ENCODE measurements at regions not wholly inside any gene's neighbourhood (a gene's known extent, or its start where the extent isn't known, plus 50 kb on each side); places are given as distances from the start of the nearest gene placed in this dataset.
A peak's percentile ranks its signal among the peaks of the same experiment; 100 is the strongest.
"Not testable (repeated sequence)": the region's sequence is repeated elsewhere in the genome, so short reads cannot be mapped to it uniquely, and the experiment has no call there.

DNA sequence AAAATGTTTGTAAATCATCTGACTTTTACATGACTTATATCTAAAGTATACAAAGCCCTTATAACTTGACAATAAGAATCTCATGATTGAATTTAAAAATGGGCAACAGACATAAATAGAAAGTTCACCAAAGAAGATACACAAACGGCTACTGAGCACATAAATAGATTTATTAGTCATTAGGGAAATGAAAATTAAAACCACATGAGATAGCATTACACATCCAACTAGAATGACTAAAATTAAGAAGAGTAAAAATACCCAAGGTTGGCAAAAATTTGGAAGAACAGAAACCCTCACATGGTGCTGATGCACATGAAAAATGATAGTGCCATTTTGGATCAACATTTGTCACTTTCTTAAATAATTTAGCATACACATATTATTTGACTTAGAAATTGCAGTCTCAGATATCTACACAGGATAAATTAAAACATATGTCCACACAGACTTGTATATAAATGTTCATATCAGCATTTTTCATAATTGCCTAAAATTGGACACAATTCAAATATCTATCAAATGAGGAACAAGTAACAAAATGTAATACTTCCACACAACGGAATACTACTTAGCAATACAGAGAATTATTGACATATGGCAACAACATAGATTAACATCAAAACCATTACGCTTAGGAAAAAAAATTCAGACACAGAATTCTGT is 359.1 kb upstream of the DAB2 start:
- no peak for DNase-seq (ENCODE audit: low read depth, low spot score)
- no peak overlapping the region for H3K27ac ChIP-seq

DNA sequence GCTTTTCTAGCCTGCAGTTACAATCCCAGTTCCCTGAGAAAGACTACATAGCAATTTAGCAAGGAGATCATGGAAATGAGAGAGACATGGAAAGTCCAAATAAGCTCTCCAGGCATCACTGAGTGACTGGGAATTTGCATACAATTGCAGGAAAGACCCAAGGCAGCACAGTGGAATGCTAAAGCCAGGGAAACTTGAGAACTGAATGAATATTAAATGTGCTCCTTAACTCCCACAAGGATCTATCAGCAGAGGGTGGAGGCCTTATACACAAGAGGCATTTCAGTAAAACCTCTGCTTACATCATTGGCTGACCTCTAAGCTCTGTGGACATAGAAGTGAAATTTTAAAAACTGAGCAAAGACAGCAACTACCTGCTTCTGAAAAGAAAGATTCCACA is 355.6 kb upstream of the DAB2 start:
- no peak for DNase-seq (ENCODE audit: low read depth, low spot score)
- H3K27ac ChIP-seq, result no peak overlapping the region

DNA sequence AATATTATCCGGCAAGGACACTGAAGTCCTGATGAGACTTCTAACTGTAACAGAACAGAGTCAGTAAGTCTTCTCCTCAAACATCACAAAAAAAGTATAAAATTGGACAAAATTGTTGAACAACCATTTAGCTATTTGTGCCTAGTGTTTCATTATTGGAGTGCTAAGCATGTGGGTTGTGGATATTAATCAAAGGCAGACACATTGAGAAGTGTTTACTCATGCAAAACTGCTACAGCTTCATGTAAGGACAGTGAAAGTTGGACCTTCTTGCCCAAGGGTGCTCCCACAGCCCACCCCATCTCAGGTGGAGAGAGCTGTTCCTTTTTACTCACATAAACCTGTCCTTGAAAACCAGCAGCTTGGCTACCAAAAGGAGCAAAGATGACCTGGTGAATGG is 355.1 kb upstream of the DAB2 start:
- DNase-seq (ENCODE audit: low read depth, low spot score), result no peak

DNA sequence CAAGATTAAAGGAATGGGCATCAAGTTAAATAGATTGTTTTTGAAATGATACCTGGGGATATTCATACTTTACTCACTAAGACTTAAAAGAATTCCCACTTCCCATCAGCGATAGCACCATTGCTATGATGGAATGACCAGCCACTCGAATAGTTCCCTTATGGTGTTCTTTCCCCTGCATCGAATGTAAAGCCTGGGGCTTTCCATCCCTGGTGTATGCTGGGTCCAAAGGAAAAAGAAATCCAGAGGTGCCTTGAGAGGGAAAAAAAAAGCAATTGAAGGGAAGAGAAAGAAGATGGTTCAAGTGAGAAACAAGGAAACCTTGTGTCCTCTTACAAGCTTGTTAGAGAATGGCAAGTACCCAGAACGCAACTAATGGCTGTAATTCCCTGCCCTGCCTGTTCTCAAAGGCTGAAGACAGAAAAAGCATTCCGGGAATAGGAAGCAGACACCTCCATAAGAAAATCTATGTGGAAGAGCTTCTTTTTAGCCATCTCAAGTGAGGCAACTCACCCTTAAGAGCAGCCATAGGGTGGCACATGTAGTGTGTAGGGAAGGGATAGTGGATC is 351.1 kb upstream of the DAB2 start:
- DNase-seq (ENCODE audit: low read depth, low spot score), result no peak
- H3K27ac ChIP-seq, result no peak overlapping the region

More for the DNA sequence above, 355.1 kb upstream of the DAB2 start:
- no peak overlapping the region for H3K27ac ChIP-seq

DNA sequence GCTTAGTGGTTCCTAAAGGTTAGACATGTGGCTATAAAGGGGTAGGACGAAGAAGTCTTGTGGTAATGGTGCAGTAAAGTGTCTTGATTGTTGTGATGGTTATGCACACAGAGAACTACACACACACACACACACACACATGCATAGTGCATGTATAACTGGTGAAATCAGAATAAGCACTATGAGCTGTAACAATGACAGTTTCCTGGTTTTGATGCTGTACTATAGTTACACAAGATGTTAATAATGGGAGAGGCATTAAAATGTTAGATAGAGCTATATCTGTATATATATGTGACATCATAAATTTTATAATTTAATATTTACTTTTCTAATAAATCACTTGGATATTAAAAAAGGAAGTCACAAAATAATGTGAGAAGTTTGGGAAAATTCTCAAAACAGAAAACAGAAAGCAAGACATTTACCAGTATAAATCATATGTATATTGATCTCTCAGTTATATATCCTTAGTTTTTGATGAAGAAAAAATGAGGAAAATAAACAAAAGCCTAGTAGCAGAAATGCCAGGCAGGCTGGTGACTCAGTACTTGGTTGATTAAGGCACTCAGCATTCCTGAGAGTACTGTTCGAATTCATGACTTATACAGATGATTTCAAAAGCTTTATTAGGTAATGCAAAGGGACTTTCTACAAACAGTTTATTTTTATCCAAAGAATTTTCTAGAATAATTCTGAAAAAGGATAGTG is 350.5 kb upstream of the DAB2 start:
- peak; percentile 52 for DNase-seq (ENCODE audit: low read depth, low spot score)
- H3K27ac ChIP-seq, result no peak overlapping the region

DNA sequence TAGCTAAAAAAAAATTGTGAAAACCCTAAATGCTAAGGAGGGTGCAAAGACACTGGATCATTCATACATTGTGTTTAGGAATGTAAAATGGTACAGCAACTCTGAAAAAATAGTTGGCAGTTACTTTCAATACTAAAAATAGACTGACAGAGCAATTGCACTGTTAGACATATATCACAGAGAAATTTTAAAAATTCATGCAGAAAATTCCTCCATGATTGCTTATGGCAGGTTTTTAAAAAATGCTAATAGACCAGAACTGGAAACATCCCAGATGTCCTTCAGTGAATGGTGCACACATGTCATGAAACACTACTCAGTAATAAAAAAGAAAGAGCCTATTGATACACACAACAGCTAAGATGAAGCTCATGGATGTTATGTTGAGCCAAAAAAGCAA is 349.8 kb upstream of the DAB2 start:
- H3K27ac ChIP-seq, result no peak overlapping the region

DNA sequence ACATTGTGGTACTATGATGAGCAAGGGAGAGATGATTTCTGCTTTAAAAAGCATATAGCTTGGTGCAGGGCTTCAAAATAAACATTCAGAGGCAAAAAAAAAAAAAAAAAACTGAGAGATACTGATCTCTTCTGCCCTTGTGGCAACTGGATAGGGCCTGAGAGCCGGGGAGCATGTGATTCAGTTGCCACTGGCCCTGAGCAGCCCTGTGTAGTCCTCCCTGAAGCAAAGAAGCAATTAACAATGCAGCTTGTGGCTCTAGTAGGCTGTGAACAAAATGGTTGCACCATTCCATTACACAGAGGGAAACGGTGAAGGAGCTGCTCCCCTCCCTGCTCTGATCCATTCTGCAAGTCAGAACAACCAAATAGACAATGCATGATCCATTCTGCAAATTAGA is 347.5 kb upstream of the DAB2 start:
- no peak for DNase-seq (ENCODE audit: low read depth, low spot score)
- H3K27ac ChIP-seq, result no peak overlapping the region

More for the DNA sequence above, 349.8 kb upstream of the DAB2 start:
- no peak for DNase-seq (ENCODE audit: low read depth, low spot score)

DNA sequence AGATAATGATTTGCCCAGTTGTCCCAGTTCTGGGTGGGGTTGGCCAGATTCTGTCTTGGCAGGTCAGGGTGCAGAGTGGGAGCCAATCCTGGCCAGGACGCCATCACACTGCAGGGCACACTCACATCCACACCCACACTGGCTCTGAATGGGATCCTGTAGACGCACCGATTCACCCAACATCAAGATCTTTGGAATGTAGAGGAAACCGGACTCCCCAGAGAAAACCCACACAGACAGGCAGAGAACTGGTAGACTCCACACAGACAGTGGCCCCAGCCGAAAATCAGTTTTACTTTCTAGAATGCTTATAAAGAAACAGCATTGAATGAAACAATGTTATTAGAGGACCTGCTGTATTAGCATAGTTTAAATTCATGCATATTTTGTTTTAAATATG is 343.1 kb upstream of the DAB2 start:
- DNase-seq (ENCODE audit: low read depth, low spot score), result no peak
- no peak overlapping the region for H3K27ac ChIP-seq

DNA sequence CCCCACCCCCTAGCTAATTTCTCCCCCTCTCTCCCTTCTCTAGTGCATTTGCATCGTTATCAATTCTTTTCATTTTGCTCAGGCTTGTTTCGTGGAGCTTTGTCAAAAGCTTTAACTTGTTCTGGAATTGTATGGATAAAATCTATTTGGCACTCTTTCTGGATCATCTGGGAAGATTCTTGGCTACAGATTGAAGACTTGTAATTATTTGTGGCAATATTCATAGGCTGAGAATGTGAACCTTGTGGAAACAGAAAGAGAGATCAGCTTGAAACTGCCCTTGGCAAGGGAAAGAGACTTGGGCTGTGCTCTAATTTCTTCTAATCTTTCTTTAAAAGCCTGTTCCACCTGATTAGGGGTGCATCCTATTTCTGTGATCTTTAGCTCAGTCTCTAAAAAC is 340.6 kb upstream of the DAB2 start:
- no peak overlapping the region for H3K27ac ChIP-seq
- no peak for DNase-seq (ENCODE audit: low read depth, low spot score)

DNA sequence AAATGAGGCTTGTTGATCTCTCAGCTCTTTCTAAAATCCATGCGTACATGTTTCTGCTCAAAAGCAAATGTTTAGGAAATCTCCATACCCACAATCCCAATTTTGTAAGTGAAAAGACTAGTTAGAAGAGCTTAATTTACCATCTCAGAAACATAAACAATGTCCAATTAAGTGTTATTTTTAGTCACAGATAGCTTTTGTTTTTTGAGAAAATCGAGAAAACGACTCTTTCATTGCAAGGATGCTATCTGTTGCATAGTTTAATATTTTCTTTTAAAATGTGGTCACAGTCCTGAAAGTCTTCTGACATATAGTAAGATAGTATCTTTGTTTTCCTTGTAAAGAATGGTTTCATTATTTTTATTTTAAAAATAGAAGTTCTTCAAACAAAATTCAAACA is 338.0 kb upstream of the DAB2 start:
- DNase-seq (ENCODE audit: low read depth, low spot score), result no peak
- H3K27ac ChIP-seq, result no peak overlapping the region

DNA sequence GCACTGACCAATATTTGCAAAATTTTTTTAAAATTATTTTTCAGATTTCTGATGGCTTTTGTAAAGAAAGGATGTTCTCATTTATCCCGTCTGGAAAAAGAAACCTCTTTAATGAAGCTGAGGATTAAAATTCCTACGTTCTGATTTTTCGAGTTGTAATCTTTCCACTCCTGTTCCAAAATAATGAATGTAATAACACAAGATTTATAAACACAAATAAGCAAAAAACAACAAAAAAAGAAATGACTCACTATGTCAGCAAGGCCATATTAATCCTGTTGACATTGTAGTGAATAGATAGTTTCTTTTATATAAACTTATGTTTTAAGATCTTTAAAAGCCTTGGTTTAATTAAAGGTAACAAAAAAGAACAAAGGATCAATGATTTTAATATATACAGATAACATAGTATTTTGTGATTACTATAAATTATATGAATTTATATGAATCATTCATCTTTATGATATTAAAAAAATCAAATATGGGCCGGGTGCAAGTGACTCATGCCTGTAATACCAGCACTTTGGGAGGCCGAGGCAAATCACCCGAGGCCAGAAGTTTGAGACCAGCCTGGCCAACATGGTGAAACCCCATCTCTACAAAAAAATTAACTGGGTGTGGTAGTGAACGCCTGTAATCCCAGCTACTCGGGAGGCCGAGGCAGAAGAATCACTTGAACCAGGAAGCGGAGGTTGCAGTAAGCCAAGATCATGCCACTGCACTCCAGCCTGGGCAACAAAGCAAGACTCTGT is 336.6 kb upstream of the DAB2 start:
- DNase-seq (ENCODE audit: low read depth, low spot score), result no peak
- H3K27ac ChIP-seq, result no peak overlapping the region

DNA sequence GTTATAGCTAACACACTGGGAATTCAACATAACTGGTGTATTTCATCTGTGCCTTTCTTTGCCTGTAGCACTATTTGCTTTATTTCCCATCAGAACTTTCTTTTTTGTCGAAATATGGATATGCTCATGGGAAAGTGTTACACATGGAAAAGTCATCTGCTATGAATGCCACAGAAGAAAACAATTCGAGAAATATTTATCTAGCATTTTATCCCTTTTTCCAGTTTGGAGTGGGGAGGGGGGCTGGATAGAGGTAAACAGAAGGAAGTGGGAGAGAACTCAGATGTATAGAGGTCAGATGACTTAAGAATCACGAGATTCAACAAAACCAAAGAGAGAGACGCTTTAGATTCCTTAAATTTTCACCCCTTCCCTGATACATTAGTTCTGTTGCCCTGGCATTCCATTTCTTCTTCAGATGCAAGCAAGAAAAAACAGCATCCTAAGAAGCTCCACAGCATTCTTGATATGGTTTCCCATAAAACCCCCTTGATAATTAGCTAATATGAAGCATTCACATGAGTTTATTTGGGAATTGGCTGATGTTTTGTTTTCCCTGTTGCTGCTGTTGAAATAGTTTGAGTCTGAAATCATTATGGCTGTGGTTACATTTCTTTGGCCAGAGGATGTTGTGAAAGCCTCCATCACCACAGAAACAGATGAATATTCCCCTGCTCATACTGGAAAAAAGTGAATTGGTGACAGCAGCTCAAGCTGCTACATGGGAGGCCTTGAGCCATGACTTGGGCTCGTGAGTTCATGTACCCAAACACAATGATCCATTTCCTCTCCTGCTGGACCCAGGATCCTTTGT is 335.8 kb upstream of the DAB2 start:
- no peak overlapping the region for H3K27ac ChIP-seq
- DNase-seq (ENCODE audit: low read depth, low spot score), result peak; percentile 5

DNA sequence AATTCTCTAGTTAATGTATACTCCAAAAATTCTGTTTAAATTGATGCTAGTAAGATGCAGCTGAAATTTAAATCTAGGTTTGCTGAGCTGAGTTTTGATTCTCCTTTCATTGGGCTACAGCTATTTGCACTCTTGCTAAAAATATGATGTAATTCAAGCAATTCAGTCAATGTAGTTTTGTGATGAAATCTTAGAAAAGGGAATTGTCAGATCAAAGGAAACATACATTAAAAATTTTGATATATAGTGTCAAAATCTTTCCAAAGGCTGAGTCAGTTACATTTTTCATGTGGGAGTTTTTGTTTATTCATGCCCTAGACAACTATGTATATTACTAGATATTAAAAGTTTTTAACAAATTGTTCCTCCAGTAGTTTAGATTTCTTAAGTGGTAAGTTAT is 334.9 kb upstream of the DAB2 start:
- DNase-seq (ENCODE audit: low read depth, low spot score), result no peak
- no peak overlapping the region for H3K27ac ChIP-seq

DNA sequence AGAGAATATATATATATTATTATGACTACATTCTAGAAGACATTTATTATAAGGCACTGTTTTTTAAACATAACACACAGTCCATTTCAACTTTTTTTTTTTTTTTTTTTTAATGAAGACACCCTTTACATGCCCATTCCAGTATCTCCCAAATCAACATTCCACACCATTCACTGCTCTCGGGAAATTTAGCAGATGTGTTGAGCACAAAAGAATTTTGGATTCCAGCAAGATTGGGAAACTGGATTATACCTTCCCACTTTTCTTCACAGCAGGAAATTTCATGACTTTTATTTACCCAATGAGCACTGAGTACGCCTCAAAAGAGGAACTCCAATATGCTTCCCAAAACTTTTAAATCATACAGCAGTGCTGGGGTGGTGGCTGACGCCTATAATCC is 333.6 kb upstream of the DAB2 start:
- H3K27ac ChIP-seq, result no peak overlapping the region
- no peak for DNase-seq (ENCODE audit: low read depth, low spot score)

DNA sequence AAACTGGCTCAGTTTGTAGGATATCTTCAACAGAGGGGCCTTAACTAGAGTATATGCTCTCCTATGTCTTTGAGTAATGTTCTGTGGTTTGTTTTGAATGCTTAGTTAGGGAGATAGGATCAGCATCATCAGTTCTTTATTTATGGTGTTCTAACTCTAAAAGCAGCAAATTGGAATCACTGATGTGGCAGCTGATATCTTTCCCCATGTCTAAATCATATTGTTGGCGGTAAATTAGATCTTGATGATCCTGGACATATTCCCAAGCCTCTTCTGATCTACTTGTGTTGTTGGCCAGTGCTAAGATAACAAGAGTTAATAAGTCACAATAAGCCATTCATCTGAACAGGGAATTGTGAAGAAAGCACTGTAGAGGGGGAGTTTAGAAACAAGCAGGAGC is 332.4 kb upstream of the DAB2 start:
- H3K27ac ChIP-seq, result no peak overlapping the region
- no peak for DNase-seq (ENCODE audit: low read depth, low spot score)

DNA sequence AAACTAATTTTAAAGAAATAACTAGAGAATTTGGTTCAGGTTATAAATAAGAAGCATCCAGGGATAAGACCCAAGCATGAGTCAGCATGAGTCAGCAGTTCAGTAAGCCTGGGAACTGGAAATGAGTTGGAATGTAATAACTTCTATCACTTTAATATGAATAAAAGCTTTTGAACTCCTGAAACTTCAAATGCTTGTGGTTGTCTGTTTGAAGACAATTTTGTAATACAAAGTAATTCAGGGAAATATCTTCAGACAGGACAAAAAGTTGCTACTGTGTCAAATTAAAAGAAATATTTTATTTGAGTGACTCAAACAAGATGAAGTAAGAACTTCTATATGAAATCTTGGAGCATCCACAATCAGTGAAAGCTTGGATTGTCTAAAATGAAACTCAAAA is 331.2 kb upstream of the DAB2 start:
- peak; percentile 8 for DNase-seq (ENCODE audit: low read depth, low spot score)
- H3K27ac ChIP-seq, result no peak overlapping the region

DNA sequence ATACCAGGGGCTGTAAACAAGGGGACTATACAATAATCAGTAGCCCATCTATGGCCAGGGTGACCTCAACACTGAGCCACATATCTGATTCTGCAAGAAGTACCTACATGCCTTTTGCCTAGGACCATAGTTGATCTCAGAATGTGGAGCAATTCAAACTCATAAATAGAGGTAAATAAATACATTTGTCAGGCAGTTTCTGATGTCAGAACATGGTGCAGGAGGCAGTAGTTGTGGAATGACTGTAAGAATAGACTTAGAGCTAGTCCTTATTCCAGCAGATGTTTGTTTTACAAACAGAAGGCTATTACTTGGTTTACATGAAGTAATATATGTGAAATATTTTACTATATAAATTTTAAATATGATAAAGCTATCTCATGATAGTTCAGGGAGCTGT is 330.7 kb upstream of the DAB2 start:
- no peak for DNase-seq (ENCODE audit: low read depth, low spot score)
- no peak overlapping the region for H3K27ac ChIP-seq

DNA sequence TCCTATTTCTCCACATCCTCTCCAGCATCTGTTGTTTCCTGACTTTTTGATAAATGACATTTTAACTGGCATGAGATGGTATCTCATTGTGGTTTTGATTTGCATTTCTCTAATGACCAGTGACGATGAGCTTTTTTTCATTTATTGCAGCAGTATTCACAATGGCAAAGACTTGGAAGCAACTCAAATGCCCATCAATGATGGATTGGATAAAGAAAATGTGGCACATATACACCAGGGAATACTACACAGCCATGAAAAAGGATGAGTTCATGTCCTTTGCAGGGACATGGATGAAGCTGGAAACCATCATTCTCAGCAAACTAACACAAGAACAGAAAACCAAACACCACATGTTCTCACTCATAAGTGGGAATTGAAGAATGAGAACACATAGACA is 329.0 kb upstream of the DAB2 start:
- not testable (repeated sequence) for DNase-seq (ENCODE audit: low read depth, low spot score)

DNA sequence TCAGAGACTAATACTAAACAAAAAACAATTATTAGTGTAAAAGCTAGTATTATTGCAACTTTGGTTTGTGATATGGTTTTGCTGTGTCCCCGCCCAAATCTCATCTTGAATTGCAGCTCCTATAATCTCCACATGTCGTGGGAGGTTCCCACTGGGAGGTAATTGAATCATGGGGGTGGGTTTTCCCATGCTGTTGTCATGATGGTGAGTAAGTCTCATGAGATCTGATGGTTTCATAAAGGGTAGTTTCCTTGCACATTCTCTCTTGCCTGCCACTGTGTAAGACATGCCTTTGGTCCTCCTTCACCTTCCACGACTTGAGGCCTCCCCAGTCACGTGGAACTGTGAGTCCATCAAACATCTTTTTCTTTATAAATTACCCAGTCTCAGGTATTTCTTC is 325.9 kb upstream of the DAB2 start:
- no peak for DNase-seq (ENCODE audit: low read depth, low spot score)
- no peak overlapping the region for H3K27ac ChIP-seq

More for the DNA sequence above, 329.0 kb upstream of the DAB2 start:
- not testable (repeated sequence) for H3K27ac ChIP-seq

DNA sequence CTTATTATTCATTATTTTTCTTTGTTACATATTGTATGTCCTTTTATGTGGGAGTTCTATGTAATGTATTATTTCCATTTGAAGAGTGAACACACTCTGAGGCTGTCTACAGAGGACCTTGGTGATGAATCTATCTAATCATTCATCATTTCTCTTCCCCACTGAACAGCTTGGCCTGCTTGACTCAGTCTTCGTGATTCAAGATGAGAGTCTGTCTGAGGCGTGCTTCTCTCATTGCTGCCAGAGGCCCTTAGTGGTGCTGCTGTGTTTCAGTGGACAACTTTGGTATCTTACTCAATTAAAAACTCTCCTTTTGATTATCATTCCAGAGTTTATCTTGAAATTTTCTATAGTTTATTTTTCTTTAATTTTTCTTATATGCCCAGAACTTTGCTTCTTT is 318.1 kb upstream of the DAB2 start:
- no peak overlapping the region for H3K27ac ChIP-seq
- DNase-seq (ENCODE audit: low read depth, low spot score), result no peak

Measured in epithelial cell of prostate (primary cell).